H4 (cell line): ENCODE measurements at regions not wholly inside any gene's neighbourhood (a gene's known extent, or its start where the extent isn't known, plus 50 kb on each side); places are given as distances from the start of the nearest gene placed in this dataset.

ENCODE experiments used
- DNase-seq: peaks from one replicate; pipeline ENCODE4 v3.0.0-alpha.2; 2015; ENCODE audit warnings: low spot score

GRCh38 chr3:147757866-147758265, 348.7 kb downstream of the ZIC1 start:
- no peak for DNase-seq

- DNase-seq: no peak
Measured at GRCh38 chr3:147758771-147759170, 349.6 kb downstream of the ZIC1 start.

DNA sequence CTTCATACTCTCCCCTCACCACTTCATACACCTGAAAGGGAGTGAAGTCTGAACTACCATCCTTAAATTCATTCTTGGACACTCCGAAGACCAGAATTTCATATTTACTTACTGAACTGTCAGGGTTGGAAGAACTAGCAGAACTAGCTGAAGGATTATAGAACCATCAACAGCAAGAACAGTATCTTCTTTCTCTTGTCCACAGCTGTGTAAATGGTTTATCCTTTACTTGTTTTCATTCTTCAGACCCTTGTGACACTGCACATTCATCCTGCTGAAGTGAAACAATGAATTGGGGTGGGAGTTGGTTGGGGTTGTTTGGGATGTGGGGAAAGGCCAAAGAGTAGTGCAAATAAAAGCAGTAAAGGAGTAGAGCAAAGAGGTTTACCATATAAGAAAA, 350.9 kb downstream of the ZIC1 start:
- DNase-seq: no peak

- DNase-seq: no peak
Measured at GRCh38 chr3:147760941-147761340, 351.8 kb downstream of the ZIC1 start.

DNA sequence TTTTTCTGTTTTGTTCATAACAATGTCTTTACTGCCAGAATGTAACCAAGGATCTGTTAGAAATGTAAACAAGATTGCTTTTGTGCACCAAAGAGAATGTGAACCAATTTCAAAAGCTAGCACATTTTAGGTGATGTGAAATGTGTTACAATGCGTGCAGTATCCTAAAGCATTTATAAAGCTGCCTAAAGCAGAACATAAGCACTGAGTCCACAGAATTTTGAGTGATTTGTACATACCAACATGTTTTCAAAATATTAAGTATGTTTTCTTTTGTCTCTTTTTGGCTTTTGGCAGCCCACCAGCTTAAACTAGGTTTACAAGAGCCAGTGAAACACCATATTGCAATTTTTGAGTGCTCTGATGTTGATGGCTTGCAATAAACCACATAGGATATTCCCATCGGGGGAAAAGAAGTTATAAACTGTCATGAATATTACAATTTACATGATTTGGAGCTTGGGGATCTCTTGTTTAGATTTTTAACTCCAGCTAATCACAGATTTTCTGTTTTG, 364.0 kb downstream of the ZIC1 start:
- no peak for DNase-seq

DNA sequence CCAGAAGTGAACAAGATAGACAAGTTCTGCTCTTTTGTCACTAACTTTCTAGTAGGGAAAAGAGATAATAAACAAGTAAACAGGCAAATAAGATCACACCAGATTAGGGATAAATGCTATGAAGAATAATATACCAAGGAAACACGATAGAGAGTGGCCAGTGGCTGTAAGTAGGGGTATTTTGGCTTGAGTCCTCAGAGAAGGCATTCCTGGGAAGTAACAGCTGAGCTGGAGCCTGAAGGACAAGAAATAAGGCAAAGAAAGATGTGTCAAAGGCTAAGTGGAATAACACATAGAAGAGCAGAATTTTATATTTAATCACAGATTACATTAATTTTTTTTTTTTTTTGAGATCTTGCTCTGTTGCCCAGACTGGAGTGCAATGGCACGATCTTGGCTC, 366.2 kb downstream of the ZIC1 start:
- DNase-seq: no peak

DNA sequence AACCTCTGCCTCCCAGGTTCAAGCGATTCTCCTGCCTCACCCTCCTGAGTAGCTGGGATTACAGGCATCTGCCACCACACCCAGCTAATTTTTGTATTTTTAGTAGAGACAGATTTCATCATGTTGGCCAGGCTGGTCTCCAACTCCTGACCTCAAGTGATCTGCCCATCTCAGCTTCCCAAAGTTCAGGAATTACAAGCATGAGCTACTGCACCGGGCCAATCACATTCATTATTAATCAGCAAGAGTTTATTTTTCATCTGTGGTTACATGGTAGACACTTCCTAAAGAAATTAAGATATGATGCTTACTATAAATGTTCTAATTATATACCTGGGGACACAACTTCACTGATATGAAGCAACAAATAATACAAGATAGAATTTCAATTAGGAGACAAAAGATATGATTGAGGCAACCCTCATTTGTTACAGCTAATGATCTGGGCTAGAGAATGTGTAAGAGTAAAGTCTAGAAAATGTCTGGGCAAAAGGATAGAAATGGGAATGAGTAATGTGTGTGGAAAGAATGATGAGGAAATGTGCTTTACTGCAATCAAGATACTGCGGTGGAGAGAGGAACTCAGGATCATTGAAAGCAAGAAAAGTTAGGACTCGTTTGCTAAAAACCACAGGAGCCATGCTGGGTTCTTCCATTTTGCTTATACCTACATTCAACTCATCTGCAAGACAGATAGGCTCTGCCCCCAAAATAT, 366.8 kb downstream of the ZIC1 start:
- no peak for DNase-seq

GRCh38 chr3:147793841-147794240, 384.7 kb downstream of the ZIC1 start:
- no peak for DNase-seq

DNA sequence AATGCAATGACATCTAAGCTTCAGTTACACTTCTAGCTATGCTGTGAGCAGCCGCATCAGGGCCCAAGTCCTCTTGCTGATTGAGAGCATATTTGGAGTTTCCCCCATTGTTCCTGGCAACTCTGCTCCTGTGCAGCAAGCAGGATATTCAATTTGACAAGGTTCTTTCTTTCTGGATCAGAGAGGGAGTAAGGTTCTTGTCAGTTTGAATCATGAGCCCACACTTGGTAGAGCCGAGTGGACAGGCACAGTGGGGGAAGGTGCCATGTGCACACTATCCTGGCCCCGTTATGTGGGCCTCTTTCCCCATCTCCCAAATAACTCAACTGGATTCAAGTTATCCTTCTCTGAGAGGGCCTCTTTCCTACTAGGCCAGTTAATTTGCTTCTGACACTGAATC, 385.4 kb downstream of the ZIC1 start:
- DNase-seq: no peak

DNA sequence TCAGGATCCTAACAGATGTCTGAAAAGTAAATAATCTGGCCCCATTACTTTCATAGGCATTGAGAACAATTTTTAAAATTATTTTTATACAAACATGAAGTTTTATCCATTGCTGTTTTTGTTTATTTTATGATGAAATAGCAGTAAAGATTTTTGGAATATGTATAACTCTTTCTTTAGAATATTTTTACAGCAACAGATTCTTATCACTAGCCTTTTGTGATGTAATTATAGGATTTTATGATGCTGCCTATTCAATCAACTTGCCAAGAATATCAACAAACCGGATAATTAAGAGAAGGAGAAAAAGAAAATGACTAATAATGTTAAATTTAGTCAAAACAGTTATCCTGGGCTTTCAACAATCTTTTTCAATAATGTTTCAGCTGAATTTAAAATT, 386.3 kb downstream of the ZIC1 start:
- no peak for DNase-seq

GRCh38 chr3:147797095-147797494, 387.9 kb downstream of the ZIC1 start:
- DNase-seq: peak; percentile 9

DNA sequence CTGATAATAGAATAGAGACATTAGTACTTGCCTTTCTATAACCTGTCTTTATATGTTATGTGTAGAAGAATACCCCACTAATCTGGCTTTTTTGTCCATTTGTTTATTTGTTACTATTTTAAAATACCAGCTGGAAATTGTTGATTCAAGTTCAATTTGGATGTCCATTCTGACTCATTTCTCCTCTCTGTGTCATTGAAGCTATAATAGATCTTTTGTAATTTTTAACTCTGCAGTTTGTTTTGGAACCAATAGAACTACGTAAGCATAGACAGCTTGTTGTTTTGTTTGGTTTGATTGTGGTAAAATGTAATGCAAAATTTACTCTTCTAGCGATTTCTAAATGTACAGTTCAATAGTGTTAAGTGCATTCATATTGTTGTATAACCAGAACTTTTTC, 390.4 kb downstream of the ZIC1 start:
- DNase-seq: no peak

GRCh38 chr3:147807776-147808175, 398.6 kb downstream of the ZIC1 start:
- peak; percentile 24 for DNase-seq

GRCh38 chr3:147809206-147809605, 400.0 kb downstream of the ZIC1 start:
- no peak for DNase-seq

DNA sequence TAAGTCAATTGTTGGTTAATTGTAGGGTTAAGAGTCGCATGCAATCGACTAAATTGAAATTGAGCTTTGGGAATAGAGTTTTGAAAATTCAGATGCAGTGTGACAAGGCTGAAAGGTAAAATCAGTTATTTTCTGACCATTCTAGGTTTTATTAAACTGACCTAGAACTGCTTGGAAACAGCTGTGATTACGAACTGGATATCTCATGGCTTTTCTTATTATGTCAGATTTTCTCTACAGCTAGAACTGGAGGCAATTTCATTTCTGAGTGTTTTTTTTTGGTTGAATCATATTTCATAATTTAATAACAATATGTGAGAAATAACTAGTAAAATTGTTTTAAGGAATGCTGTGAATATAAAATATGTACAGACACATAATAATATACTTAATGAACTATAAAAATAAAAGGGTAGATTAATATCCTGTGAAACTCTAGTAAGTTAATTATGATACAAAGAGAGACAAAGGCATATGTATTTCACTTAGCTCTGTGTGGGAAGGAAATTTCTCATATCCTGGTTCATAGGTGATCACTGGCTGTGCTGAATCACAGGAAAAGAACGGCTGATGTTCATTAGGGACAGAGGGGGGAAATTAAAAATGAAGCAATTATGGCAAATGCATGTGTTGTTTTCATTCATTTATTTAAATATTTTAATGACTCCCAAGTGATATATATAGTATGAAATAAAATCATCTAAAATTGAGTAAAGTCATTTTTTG, 403.2 kb downstream of the ZIC1 start:
- DNase-seq: no peak

DNA sequence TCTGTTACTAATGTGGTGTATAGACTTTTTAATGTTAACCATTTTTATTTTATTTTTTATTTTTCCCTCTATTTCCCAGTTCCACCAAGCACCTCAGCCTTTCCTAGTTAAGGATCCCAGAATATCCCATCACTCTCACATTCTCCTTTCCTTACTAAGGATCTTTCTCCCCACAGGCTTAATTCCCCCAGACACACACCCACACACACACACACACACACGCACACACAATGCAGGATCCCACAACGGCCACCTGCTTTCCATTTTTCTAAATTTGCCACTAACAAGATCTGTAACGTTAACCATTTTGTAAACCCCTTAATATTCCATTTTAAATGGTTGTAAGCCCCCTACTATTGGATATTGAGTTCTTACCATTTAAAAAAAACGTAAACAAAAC, 404.1 kb downstream of the ZIC1 start:
- DNase-seq: no peak

DNA sequence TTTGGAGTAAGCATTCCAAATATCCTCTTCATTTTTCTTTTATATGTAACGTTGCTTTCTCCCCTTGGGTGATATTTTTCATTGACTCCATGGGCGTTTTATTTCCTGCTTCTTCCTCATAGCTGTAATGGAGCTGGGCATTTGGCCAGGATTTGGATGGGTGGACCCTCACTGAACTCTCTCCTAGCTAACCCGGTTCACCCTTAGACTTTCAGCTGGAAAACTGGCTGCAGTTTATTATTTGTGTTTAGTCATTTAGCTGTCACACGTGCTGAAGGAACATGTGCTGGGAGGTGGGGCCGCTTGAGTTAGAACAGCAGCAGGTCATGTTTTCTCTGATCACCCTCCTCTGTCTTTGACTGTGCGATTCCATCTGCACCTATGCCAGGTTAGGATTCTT, 407.6 kb downstream of the ZIC1 start:
- peak; percentile 17 for DNase-seq

- no peak for DNase-seq
Measured at GRCh38 chr3:147832611-147833010, 423.4 kb downstream of the ZIC1 start.

GRCh38 chr3:147836330-147836729, 427.2 kb downstream of the ZIC1 start:
- no peak for DNase-seq

DNA sequence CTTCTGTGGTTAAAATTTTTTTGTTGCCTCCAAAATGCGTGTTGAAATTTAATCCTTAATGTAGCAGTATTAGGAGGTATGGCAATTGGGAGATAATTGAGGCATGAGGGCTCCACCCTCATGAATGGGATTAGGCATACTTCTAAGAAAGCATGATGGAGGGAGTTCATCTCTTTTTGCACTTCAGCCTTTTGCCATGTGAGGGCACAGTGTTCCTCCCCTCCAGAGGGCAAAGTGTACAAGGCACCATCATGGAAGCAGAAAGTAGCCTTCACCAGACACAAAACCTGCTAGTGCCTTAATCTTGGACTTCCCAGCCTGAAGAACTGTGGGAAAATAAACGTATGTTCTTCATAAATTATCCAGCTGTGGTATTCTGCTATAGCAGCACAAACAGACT, 429.5 kb downstream of the ZIC1 start:
- DNase-seq: peak; percentile 42

DNA sequence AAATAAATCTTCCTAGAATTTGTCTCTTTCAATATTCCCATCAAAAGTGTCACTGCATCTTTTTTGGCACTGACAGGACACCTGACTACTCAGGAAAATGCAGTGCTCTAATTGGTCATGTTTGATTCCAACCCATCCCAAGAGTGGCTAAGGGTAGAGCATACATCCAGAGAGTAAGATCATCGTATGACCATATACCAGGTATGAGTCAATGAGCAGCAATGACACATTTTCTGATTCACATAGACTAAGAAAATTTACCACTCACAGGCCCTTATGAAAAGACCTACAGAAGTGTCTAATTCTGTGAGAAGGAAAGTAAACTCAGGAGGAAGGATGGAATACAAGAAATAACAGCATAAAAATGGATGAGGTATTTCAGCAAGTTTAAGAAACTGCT, 434.2 kb downstream of the ZIC1 start:
- DNase-seq: no peak

DNA sequence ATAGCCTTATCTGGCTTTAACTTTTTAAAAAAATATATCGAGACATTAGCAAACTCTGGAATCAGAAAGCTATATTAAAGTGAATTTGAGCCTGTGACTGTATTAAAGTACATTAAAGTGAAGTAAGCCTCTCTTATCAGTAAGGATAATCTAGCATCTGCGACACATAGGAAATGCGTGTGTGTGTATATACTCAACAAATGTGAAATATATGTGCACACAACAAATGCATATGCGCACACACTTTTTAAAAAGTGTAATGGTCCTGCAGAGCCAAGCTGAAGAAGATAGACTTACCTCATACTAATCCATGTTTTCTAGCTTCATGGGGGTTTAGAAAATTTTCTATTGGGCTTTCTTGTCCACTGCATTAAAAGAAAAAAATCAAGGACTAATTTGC, 437.1 kb downstream of the ZIC1 start:
- no peak for DNase-seq

- DNase-seq: no peak
Measured at GRCh38 chr3:147846854-147847478, 437.8 kb downstream of the ZIC1 start.
